RCC 7860 (cell line): ENCODE measurements at regions not wholly inside any gene's neighbourhood (a gene's known extent, or its start where the extent isn't known, plus 50 kb on each side); places are given as distances from the start of the nearest gene placed in this dataset.

Experiments used
- DNase-seq: peaks from one replicate; pipeline ENCODE4 v3.0.0-alpha.2; 2015; ENCODE audit warnings: low spot score
- FAIRE-seq: peaks from 2 replicates; lab custom pipeline; 2012; peaks lifted over from hg19 to GRCh38; lab: Jason Lieb, UNC

GRCh38 chr4:162265802-162266201, 102.0 kb upstream of the FSTL5 start:
- FAIRE-seq (no peak), DNase-seq (no peak)

DNA sequence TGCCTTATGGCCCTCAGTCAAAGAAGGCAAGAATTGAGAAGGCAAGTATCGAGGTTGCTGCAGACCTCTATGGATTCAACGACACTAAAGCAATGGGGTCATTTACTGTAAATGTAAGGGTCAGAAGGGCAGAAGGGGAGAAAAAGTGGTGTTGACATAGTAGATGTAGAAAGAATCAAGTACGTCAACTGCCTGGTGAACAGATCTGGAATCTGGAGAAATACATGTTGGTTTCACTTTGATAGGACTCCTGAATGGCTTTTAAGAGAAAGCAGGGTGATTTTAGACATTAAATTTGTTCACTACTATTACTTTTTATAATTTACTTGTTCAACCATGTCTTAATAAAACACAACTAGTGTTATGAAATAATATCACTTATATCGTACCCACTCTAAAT, 81.3 kb upstream of the FSTL5 start:
- FAIRE-seq (no peak), DNase-seq (no peak)

DNA sequence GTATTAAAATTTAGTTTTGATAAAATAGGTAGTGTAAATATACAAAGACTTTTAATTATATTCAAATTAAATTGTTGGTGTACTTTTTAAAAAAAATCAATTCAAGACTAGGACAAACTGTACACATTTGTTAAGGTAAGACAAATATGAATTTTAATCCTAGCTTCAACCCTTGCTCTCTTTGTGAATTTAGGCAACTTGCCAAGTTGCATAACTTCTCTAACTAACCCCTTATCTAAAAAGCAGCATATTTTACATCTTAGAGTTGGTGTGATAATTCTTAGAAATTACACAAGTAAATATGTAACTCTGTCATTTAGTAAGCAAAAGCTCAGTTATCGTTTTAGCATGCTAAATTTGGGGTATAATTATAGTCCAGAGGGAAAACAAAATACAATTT, 78.1 kb upstream of the FSTL5 start:
- no peak for FAIRE-seq
- DNase-seq = no peak

- DNase-seq (no peak), FAIRE-seq (no peak)
Observed at GRCh38 chr4:162239992-162240769, 76.4 kb upstream of the FSTL5 start.

GRCh38 chr4:162237676-162238075, 73.9 kb upstream of the FSTL5 start:
- no peak for DNase-seq
- FAIRE-seq = no peak

DNA sequence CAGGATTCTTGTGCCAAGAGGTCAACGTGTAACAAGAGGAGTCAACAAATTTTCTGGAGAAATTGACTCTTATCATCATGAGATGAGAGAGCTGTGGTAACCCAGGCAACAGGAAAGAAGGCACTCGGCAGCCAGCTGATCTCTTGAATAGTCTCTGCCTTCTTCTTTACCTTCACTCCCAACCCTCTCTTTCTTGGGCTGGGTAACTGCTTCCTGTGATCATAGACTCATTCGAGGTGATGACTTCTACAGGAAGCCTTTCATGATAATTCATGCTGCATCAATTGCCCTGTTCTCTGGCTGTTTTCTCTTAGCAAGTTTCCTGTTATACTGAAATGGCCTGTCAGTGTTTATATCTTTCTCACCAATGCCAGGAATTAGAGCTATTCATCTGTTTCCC, 70.8 kb upstream of the FSTL5 start:
- FAIRE-seq (no peak), DNase-seq (no peak)

- DNase-seq (no peak), FAIRE-seq (no peak)
Observed at GRCh38 chr4:162232349-162232748, 68.5 kb upstream of the FSTL5 start.

DNA sequence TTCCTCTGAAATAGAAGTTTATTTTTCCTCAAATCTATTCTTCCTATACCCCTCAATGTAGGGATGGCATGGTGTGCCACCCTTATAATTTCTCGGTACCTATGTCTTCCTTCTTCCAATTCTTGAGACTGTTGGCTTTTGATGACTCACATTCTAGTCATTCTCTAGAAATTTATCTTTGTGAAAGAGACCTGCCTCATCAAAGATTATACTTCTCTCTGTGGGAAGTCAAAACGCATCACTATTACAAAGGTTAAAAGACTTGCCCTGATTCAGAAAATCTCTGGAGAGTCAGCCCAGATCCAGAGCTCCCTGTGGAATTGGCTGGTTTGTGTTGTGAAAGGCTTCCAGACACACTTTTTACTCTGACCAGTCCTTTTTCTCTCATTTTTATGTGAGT, 65.9 kb upstream of the FSTL5 start:
- FAIRE-seq (no peak), DNase-seq (peak; percentile 10)

DNA sequence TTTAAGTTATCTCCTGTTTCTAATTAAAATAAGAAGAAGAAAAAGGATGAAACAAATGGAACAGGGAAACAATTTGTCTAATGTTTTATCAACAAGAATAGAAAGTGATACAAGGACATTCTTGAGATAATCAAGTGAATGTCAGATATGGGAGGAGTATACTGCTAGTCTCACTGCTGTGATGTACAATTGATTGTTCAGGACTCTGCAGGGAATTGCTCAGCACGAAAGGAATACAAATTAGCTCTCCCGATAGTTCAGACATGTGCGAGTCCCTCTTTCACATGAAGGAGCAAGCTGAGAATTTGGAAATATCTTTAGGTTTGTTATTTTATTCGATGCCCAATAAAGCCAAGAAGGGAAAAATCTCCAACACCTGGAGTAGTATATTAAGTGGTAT, 57.3 kb upstream of the FSTL5 start:
- no peak for FAIRE-seq

More for the DNA sequence above, 57.3 kb upstream of the FSTL5 start:
- DNase-seq = no peak
